ENCODE measurements at regions not wholly inside any gene's neighbourhood (a gene's known extent, or its start where the extent isn't known, plus 50 kb on each side); places are given as distances from the start of the nearest gene placed in this dataset.
A peak's percentile ranks its signal among the peaks of the same experiment; 100 is the strongest.

DNA sequence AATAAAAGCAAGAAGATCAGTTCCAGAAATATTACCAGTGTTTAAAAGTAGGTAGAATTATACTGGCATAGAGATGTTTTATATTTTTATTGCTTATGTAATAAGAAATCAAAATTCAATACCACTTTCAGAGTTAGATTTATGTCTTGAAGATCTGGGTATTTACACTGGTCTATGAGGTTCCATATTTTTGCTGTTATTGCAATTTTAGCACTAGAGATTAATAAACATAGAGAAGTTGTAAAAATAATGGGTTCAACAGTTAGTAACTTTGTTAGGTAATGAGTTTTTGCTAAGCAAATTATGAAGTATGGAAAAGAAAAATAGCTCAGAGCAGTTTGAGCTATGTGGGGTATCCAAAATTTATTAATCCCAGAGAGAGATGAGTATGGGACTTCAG, 188.1 kb downstream of the SYT10 start:
- no peak overlapping the region for H3K9ac ChIP-seq (ENCODE audit: insufficient read depth in 1 of 2, low read depth in 2 of 2, low read length in 2 of 2)
- in situ Hi-C loops (cut with MboI): no loop called here
- H3K4me1 ChIP-seq (replicated peaks in 1 of 2; ENCODE audit: control insufficient read depth in 2 of 2, insufficient read depth in 2 of 2, low read length in 2 of 2): no peaks in the 10 kb centered on the region
- DNase-seq (ENCODE audit: extremely low read depth in 1 of 4, low spot score in 3 of 4) (no peak), ATAC-seq (no peak), FAIRE-seq (no peak)
- no peaks in the 10 kb centered on the region for H3K9me3 ChIP-seq (replicated peaks; ENCODE audit: control insufficient read depth, insufficient read depth, low read depth, low read length)
- no peaks in the 10 kb centered on the region for H3K79me2 ChIP-seq (ENCODE audit: control insufficient read depth, insufficient read depth, low read length)
- peak; percentile 66; the same call in 1 of the 2 replicates for TF ChIP-seq ZNF316 (IDR thresholded peaks at IDR 0.05)
- no peak for TF ChIP-seq SUPT5H (IDR thresholded peaks at IDR 0.05)
- 0 out of 2 replicates have a peak, but pooled peaks have one; percentile 20 for TF ChIP-seq C11orf30 (IDR thresholded peaks at IDR 0.05; ENCODE audit: low read depth)
- no peak for TF ChIP-seq ZNF143 (CRISPR knock-in tag; IDR thresholded peaks at IDR 0.05)
- TF ChIP-seq, protein P1, sequence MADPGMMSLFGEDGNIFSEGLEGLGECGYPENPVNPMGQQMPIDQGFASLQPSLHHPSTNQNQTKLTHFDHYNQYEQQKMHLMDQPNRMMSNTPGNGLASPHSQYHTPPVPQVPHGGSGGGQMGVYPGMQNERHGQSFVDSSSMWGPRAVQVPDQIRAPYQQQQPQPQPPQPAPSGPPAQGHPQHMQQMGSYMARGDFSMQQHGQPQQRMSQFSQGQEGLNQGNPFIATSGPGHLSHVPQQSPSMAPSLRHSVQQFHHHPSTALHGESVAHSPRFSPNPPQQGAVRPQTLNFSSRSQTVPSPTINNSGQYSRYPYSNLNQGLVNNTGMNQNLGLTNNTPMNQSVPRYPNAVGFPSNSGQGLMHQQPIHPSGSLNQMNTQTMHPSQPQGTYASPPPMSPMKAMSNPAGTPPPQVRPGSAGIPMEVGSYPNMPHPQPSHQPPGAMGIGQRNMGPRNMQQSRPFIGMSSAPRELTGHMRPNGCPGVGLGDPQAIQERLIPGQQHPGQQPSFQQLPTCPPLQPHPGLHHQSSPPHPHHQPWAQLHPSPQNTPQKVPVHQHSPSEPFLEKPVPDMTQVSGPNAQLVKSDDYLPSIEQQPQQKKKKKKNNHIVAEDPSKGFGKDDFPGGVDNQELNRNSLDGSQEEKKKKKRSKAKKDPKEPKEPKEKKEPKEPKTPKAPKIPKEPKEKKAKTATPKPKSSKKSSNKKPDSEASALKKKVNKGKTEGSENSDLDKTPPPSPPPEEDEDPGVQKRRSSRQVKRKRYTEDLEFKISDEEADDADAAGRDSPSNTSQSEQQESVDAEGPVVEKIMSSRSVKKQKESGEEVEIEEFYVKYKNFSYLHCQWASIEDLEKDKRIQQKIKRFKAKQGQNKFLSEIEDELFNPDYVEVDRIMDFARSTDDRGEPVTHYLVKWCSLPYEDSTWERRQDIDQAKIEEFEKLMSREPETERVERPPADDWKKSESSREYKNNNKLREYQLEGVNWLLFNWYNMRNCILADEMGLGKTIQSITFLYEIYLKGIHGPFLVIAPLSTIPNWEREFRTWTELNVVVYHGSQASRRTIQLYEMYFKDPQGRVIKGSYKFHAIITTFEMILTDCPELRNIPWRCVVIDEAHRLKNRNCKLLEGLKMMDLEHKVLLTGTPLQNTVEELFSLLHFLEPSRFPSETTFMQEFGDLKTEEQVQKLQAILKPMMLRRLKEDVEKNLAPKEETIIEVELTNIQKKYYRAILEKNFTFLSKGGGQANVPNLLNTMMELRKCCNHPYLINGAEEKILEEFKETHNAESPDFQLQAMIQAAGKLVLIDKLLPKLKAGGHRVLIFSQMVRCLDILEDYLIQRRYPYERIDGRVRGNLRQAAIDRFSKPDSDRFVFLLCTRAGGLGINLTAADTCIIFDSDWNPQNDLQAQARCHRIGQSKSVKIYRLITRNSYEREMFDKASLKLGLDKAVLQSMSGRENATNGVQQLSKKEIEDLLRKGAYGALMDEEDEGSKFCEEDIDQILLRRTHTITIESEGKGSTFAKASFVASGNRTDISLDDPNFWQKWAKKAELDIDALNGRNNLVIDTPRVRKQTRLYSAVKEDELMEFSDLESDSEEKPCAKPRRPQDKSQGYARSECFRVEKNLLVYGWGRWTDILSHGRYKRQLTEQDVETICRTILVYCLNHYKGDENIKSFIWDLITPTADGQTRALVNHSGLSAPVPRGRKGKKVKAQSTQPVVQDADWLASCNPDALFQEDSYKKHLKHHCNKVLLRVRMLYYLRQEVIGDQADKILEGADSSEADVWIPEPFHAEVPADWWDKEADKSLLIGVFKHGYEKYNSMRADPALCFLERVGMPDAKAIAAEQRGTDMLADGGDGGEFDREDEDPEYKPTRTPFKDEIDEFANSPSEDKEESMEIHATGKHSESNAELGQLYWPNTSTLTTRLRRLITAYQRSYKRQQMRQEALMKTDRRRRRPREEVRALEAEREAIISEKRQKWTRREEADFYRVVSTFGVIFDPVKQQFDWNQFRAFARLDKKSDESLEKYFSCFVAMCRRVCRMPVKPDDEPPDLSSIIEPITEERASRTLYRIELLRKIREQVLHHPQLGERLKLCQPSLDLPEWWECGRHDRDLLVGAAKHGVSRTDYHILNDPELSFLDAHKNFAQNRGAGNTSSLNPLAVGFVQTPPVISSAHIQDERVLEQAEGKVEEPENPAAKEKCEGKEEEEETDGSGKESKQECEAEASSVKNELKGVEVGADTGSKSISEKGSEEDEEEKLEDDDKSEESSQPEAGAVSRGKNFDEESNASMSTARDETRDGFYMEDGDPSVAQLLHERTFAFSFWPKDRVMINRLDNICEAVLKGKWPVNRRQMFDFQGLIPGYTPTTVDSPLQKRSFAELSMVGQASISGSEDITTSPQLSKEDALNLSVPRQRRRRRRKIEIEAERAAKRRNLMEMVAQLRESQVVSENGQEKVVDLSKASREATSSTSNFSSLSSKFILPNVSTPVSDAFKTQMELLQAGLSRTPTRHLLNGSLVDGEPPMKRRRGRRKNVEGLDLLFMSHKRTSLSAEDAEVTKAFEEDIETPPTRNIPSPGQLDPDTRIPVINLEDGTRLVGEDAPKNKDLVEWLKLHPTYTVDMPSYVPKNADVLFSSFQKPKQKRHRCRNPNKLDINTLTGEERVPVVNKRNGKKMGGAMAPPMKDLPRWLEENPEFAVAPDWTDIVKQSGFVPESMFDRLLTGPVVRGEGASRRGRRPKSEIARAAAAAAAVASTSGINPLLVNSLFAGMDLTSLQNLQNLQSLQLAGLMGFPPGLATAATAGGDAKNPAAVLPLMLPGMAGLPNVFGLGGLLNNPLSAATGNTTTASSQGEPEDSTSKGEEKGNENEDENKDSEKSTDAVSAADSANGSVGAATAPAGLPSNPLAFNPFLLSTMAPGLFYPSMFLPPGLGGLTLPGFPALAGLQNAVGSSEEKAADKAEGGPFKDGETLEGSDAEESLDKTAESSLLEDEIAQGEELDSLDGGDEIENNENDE (IDR thresholded peaks at IDR 0.05; ENCODE audit: low read depth, low read length): no peak
- no peak overlapping the region for H3K4me2 ChIP-seq (ENCODE audit: insufficient read depth, low read length)
- ChIA-PET POLR2A (interaction anchor here (0.9 kb wide), 1 partner anchor 12 kb away, joined by 3 read pairs; no protein-coding TSS in a partner anchor), CTCF (ENCODE audit: low intra/inter-chr PET ratio) (no interaction called here)
- no peaks in the 10 kb centered on the region for H3K9me1 ChIP-seq (ENCODE audit: control insufficient read depth, insufficient read depth, low read length)
- H3K4me3 ChIP-seq: no peak overlapping the region
- no peaks in the 10 kb centered on the region for H4K20me1 ChIP-seq (replicated peaks; ENCODE audit: control insufficient read depth, insufficient read depth, low read length)
- H3K36me3 ChIP-seq (ENCODE audit: control insufficient read depth, insufficient read depth, low read length): no peaks in the 10 kb centered on the region
- BruUV-seq (replicated peaks): no TSS peak
- H2AFZ ChIP-seq (ENCODE audit: low read depth, low read length): no peak overlapping the region
- no peaks in the 10 kb centered on the region for H3K27me3 ChIP-seq (ENCODE audit: control insufficient read depth in 2 of 2, insufficient read depth in 2 of 2, low read length in 2 of 2)
- no peak overlapping the region for H3K27ac ChIP-seq (ENCODE audit: extremely low read depth, low read depth, low read length)
- intact Hi-C loops (cut with micrococcal nuclease): no loop called here

All from K562 (cell line).